ENCODE measurements at regions not wholly inside any gene's neighbourhood (a gene's known extent, or its start where the extent isn't known, plus 50 kb on each side); places are given as distances from the start of the nearest gene placed in this dataset.
"Not testable (repeated sequence)": the region's sequence is repeated elsewhere in the genome, so short reads cannot be mapped to it uniquely, and the experiment has no call there.

DNA sequence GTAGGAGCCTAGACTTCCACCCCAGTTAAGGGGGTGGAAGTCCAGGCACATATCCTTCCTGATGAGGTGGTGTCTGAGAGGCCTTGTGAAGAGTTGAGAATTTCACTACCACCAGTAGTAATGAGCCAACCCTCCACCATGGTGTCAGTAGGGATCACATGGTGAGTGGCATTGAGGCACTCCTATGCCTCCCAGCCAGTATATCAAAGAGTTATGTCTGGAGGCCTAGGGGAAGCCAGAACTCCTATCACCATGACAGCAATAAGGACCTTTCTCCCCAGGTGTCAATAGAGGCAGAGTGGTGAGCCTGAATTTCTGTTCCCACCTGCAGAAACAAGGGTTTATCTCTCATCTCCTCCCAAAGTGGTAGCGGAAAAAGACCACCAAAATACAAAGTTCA, 106.6 kb upstream of the ADTRP start:
- H3K4me2 ChIP-seq (ENCODE audit: unreplicated experiment) = no peak overlapping the region
- H3K9me2 ChIP-seq (ENCODE audit: insufficient read depth) = no peaks in the 10 kb centered on the region
- no peaks in the 10 kb centered on the region for H3K27me3 ChIP-seq (replicated peaks; ENCODE audit: insufficient read depth)
- TF ChIP-seq EZH2 (IDR thresholded peaks at IDR 0.05; ENCODE audit: insufficient read depth, poor library complexity, severe bottlenecking) = no peak
- no peak for TF ChIP-seq EZH2phosphoT487 (IDR thresholded peaks at IDR 0.05; ENCODE audit: insufficient read depth, low read depth)
- no peak overlapping the region for H3K27ac ChIP-seq
- 94 to 95% methylated on average over 1 of the region's 1 CpG for WGBS, 2 experiments (ENCODE audit: low coverage in 1 of 2, low lambda C conversion rate in 2 of 2, missing lambda C conversion rate in 2 of 2)
- no peaks in the 10 kb centered on the region for H3K36me3 ChIP-seq (ENCODE audit: low read depth)
- H3K4me3 ChIP-seq = no peak overlapping the region
- H3K4me1 ChIP-seq (ENCODE audit: insufficient read depth) = no peaks in the 10 kb centered on the region
- H2AFZ ChIP-seq = no peak overlapping the region
- H3F3A ChIP-seq (ENCODE audit: insufficient read depth) = no peaks in the 10 kb centered on the region
- in situ Hi-C loops (cut with MboI) = no loop called here
- no peaks in the 10 kb centered on the region for H3K9me3 ChIP-seq (ENCODE audit: low read depth)
- H3K9ac ChIP-seq = no peak overlapping the region
- no peaks in the 10 kb centered on the region for H3K79me2 ChIP-seq (ENCODE audit: insufficient read depth)
- no peak for DNase-seq
- no peaks in the 10 kb centered on the region for H4K20me1 ChIP-seq (ENCODE audit: insufficient read depth)

DNA sequence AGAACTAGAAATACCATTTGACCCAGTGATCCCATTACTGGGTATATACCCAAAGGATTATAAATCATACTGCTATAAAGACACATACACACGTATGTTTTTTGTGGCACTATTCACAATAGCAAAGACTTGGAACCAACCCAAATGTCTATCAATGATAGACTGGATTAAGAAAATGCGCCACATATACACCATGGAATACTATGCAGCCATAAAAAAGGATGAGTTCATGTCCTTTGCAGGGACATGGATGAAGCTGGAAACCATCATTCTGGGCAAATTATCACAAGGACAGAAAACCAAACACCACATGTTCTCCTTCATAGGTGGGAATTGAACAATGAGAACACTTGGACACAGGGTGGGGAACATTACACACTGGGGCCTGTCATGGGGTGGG, 104.9 kb upstream of the ADTRP start:
- H3K9ac ChIP-seq; H3K9me2 ChIP-seq (ENCODE audit: insufficient read depth); H3K9me3 ChIP-seq (ENCODE audit: low read depth); H3F3A ChIP-seq (ENCODE audit: insufficient read depth); H3K36me3 ChIP-seq (ENCODE audit: low read depth); in situ Hi-C loops (cut with MboI); H3K27ac ChIP-seq; H3K79me2 ChIP-seq (ENCODE audit: insufficient read depth); H2AFZ ChIP-seq; H3K27me3 ChIP-seq (replicated peaks; ENCODE audit: insufficient read depth); DNase-seq; H3K4me1 ChIP-seq (ENCODE audit: insufficient read depth); H3K4me3 ChIP-seq; H3K4me2 ChIP-seq (ENCODE audit: unreplicated experiment); H4K20me1 ChIP-seq (ENCODE audit: insufficient read depth): not testable (repeated sequence)
- WGBS, 2 experiments (ENCODE audit: low coverage in 1 of 2, low lambda C conversion rate in 2 of 2, missing lambda C conversion rate in 2 of 2) = 85 to 90% methylated on average over 2 of the region's 2 CpGs

DNA sequence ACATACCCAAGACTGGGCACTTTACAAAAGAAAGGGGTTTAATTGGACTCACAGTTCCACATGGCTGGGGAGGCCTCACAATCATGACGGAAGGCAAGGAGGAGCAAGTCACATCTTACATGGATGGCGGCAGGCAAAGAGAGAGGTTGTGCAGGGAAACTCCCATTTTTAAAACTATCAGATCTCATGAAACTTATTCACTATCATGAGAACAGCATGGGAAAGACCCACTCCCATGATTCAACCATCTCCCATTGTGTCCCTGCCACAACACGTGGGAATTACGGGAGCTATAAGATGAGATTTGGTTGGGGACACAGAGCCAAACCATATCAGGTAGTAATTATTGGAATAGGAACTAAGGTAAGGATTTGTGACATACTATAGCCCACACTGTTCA, 101.6 kb upstream of the ADTRP start:
- 83 to 93% methylated on average over 4 of the region's 4 CpGs for WGBS, 2 experiments (ENCODE audit: low coverage in 1 of 2, low lambda C conversion rate in 2 of 2, missing lambda C conversion rate in 2 of 2)
- H3F3A ChIP-seq (ENCODE audit: insufficient read depth); H3K27me3 ChIP-seq (replicated peaks; ENCODE audit: insufficient read depth); DNase-seq; H3K36me3 ChIP-seq (ENCODE audit: low read depth); H3K27ac ChIP-seq; H3K4me3 ChIP-seq; H3K4me1 ChIP-seq (ENCODE audit: insufficient read depth); H3K79me2 ChIP-seq (ENCODE audit: insufficient read depth); H3K9me2 ChIP-seq (ENCODE audit: insufficient read depth); H4K20me1 ChIP-seq (ENCODE audit: insufficient read depth); H3K4me2 ChIP-seq (ENCODE audit: unreplicated experiment); H3K9me3 ChIP-seq (ENCODE audit: low read depth); H3K9ac ChIP-seq; in situ Hi-C loops (cut with MboI); H2AFZ ChIP-seq: not testable (repeated sequence)

DNA sequence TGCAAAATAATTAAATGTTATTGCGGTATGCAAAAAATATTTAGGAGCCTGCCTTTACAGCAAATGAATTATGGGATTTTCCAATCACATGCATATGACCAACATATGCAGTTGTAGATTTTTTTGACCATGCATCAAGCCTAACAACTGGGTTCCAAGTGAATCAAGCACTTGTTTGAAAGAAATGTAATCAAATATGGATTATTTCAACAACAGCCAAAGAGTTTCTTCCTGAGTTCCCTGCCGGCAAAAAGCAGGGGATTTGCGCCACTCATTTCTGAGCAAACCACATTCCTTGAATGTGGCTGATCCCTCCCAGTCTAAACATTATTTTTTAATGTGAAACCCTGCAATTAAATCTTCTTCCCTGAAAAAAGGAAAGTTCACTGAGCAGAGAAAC, 100.1 kb upstream of the ADTRP start:
- Histone ChIP-seq H3K27ac (no peak overlapping the region), H3K9me3 (ENCODE audit: low read depth) (no peaks in the 10 kb centered on the region), H3K9ac (no peak overlapping the region), H3K27me3 (replicated peaks; ENCODE audit: insufficient read depth) (no peaks in the 10 kb centered on the region), H3K4me3 (no peak overlapping the region), H3K9me2 (ENCODE audit: insufficient read depth) (no peaks in the 10 kb centered on the region), H4K20me1 (ENCODE audit: insufficient read depth) (no peaks in the 10 kb centered on the region), H3K4me1 (ENCODE audit: insufficient read depth) (no peaks in the 10 kb centered on the region), H3K36me3 (ENCODE audit: low read depth) (no peaks in the 10 kb centered on the region), H3K4me2 (ENCODE audit: unreplicated experiment) (no peak overlapping the region), H3K79me2 (ENCODE audit: insufficient read depth) (no peaks in the 10 kb centered on the region), H3F3A (ENCODE audit: insufficient read depth) (no peaks in the 10 kb centered on the region), H2AFZ (no peak overlapping the region)
- in situ Hi-C loops (cut with MboI) = no loop called here
- WGBS, 2 experiments (ENCODE audit: low coverage in 1 of 2, low lambda C conversion rate in 2 of 2, missing lambda C conversion rate in 2 of 2) = 70 to 81% methylated on average over 3 of the region's 3 CpGs
- TF ChIP-seq EZH2phosphoT487 (IDR thresholded peaks at IDR 0.05; ENCODE audit: insufficient read depth, low read depth) (no peak), EZH2 (IDR thresholded peaks at IDR 0.05; ENCODE audit: insufficient read depth, poor library complexity, severe bottlenecking) (no peak)
- no peak for DNase-seq

DNA sequence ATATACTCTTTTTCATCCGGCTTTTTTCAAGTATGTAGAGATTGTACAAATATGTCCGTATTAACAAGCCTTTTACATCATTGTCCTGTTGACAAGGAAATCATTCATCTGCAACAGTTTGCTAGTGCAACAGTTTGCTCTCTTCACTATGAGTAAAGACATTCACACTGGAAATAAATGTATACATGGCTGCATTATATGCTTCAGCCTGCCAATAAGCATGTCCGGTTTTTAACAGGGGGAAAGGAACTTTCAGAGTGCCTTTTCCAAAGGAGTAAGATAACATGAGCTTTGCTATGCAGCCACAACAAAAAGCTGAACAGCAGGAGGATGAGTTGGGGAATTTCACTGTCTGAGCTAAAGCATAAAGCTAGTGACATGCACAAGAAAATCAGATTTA, 99.4 kb upstream of the ADTRP start:
- DNase-seq = no peak

More for the DNA sequence above, 99.4 kb upstream of the ADTRP start:
- no peaks in the 10 kb centered on the region for H3K9me3 ChIP-seq (ENCODE audit: low read depth)
- WGBS, 2 experiments (ENCODE audit: low coverage in 1 of 2, low lambda C conversion rate in 2 of 2, missing lambda C conversion rate in 2 of 2) = 61 to 64% methylated on average over 3 of the region's 3 CpGs
- no peak overlapping the region for H3K9ac ChIP-seq
- no peaks in the 10 kb centered on the region for H3K36me3 ChIP-seq (ENCODE audit: low read depth)
- TF ChIP-seq EZH2phosphoT487 (IDR thresholded peaks at IDR 0.05; ENCODE audit: insufficient read depth, low read depth) (no peak), EZH2 (IDR thresholded peaks at IDR 0.05; ENCODE audit: insufficient read depth, poor library complexity, severe bottlenecking) (no peak)
- no peaks in the 10 kb centered on the region for H3K4me1 ChIP-seq (ENCODE audit: insufficient read depth)
- no peak overlapping the region for H3K4me2 ChIP-seq (ENCODE audit: unreplicated experiment)
- H2AFZ ChIP-seq = no peak overlapping the region
- H4K20me1 ChIP-seq (ENCODE audit: insufficient read depth) = no peaks in the 10 kb centered on the region
- H3F3A ChIP-seq (ENCODE audit: insufficient read depth) = no peaks in the 10 kb centered on the region
- H3K79me2 ChIP-seq (ENCODE audit: insufficient read depth) = no peaks in the 10 kb centered on the region
- in situ Hi-C loops (cut with MboI) = no loop called here
- H3K27me3 ChIP-seq (replicated peaks; ENCODE audit: insufficient read depth) = no peaks in the 10 kb centered on the region
- no peak overlapping the region for H3K4me3 ChIP-seq
- no peak overlapping the region for H3K27ac ChIP-seq
- no peaks in the 10 kb centered on the region for H3K9me2 ChIP-seq (ENCODE audit: insufficient read depth)
